ENCODE measurements at regions not wholly inside any gene's neighbourhood (a gene's known extent, or its start where the extent isn't known, plus 50 kb on each side); places are given as distances from the start of the nearest gene placed in this dataset.

DNA sequence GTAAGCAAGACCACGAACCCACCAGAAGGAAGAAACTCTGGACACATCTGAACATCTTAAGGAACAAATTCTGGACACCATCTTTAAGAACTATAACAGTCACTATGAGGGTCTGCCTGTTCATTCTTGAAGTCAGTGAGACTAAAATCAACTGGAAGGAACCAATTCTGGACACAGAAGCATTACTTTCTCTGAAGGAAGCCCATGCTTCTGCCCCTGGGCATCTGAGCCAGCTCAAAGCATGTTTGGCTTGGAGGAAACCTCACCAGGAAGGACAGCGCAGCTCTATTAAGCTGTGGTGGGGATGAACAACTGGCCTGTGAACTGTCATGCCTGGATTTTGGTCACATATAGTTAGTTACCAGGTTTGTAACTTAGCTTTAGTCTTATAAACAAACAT, 132.4 kb upstream of the GDF10 start:
- H3K9ac ChIP-seq (ENCODE audit: low read length) = no peak overlapping the region
- ATAC-seq (ENCODE audit: low read depth) (no peak), DNase-seq (no peak)
- no peaks in the 10 kb centered on the region for H3K79me2 ChIP-seq (ENCODE audit: control insufficient read depth, insufficient read depth, low read length)
- H3K27me3 ChIP-seq (replicated peaks in 1 of 4; ENCODE audit: control extremely low read depth in 1 of 4, control insufficient read depth in 3 of 4, insufficient read depth in 4 of 4, low read length in 3 of 4) = peaks cover 0 to 3% (median under 1%) of the 10 kb centered on the region in 4 experiments
- H3K4me1 Mint-ChIP-seq = peaks cover 13% of the 10 kb centered on the region
- H3K36me3 ChIP-seq (replicated peaks in 1 of 2; ENCODE audit: control extremely low read depth in 1 of 2, control insufficient read depth in 1 of 2, extremely low read depth in 1 of 2, insufficient read depth in 2 of 2, low read length in 1 of 2) = no peaks in the 10 kb centered on the region
- peaks cover 7 to 18% of the 10 kb centered on the region in 2 donors for H3K4me1 ChIP-seq (ENCODE audit: control insufficient read depth in 2 of 2, insufficient read depth in 2 of 2, low read length in 2 of 2)
- intact Hi-C loops (cut with micrococcal nuclease) = loop anchor here (5.0 kb wide), 1 partner anchor 95 kb away; no protein-coding TSS in a partner anchor
- H4K20me1 ChIP-seq (ENCODE audit: control insufficient read depth, insufficient read depth, low read length, poor library complexity, severe bottlenecking) = no peaks in the 10 kb centered on the region
- POLR2A ChIA-PET = no interaction called here
- no peak overlapping the region for H2AFZ ChIP-seq (ENCODE audit: insufficient read depth, low read depth, low read length, poor library complexity, severe bottlenecking)
- H3K27me3 Mint-ChIP-seq = peaks cover 11% of the 10 kb centered on the region
- no peak overlapping the region for H3K4me3 ChIP-seq (ENCODE audit: control extremely low read depth in 1 of 5, extremely low read depth in 1 of 5, insufficient read depth in 1 of 5, low read depth in 2 of 5, low read length in 4 of 5)
- peaks cover 0 to 9% (median 0%) of the 10 kb centered on the region in 3 donors for H3K9me3 ChIP-seq (ENCODE audit: control extremely low read depth in 1 of 3, control insufficient read depth in 2 of 3, insufficient read depth in 1 of 3, low read length in 2 of 3)
- CTCF ChIA-PET = no interaction called here
- H3K4me3 Mint-ChIP-seq = no peak overlapping the region
- no peaks in the 10 kb centered on the region for H3K9me3 Mint-ChIP-seq (ENCODE audit: insufficient read depth)
- no CpG with 5 or more reads among the region's 2 CpGs for WGBS (ENCODE audit: insufficient coverage)
- H3K27ac ChIP-seq (ENCODE audit: low read length in 2 of 2) = no peak overlapping the region
- peak overlapping the region; percentile 10 for H3K27ac Mint-ChIP-seq
- H3K4me2 ChIP-seq (replicated peaks; ENCODE audit: low read depth, low read length, poor library complexity, severe bottlenecking) = no peak overlapping the region
- no peak for TF ChIP-seq EZH2 (IDR thresholded peaks at IDR 0.05; ENCODE audit: borderline replicate concordance, insufficient read depth, low read depth, low read length, poor library complexity, severe bottlenecking)
- TF ChIP-seq CTCF (IDR thresholded peaks at IDR 0.05) = no peak

DNA sequence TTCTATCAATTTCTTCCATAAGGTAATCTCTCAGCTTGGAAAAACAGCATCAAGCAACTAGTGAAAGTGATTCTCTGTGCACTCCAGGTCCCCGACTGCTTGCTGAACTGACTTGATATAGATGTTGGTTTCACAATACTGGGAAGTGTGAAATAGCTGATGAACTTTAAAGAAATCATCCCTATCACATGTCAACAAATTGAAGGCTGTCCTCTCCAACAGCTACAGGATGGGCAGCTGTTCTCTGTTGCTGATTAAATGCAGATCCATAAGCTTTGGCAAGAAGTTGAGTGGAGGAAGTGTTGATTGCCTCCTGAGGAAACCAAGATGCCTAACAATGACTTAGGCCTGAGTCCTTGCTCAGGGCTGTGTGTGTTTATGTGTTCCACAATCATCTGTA, 130.4 kb upstream of the GDF10 start:
- no peak overlapping the region for H3K4me3 Mint-ChIP-seq
- CTCF ChIA-PET = no interaction called here
- Histone ChIP-seq H4K20me1 (ENCODE audit: control insufficient read depth, insufficient read depth, low read length, poor library complexity, severe bottlenecking) (no peaks in the 10 kb centered on the region), H3K4me3 (ENCODE audit: control extremely low read depth in 1 of 5, extremely low read depth in 1 of 5, insufficient read depth in 1 of 5, low read depth in 2 of 5, low read length in 4 of 5) (no peak overlapping the region), H3K9ac (ENCODE audit: low read length) (no peak overlapping the region), H3K4me1 (ENCODE audit: control insufficient read depth in 2 of 2, insufficient read depth in 2 of 2, low read length in 2 of 2) (peaks cover 7 to 18% of the 10 kb centered on the region in 2 donors), H3K9me3 (ENCODE audit: control extremely low read depth in 1 of 3, control insufficient read depth in 2 of 3, insufficient read depth in 1 of 3, low read length in 2 of 3) (peaks cover 0 to 9% (median 0%) of the 10 kb centered on the region in 3 donors), H3K27ac (ENCODE audit: low read length in 2 of 2) (no peak overlapping the region), H2AFZ (ENCODE audit: insufficient read depth, low read depth, low read length, poor library complexity, severe bottlenecking) (no peak overlapping the region), H3K36me3 (replicated peaks in 1 of 2; ENCODE audit: control extremely low read depth in 1 of 2, control insufficient read depth in 1 of 2, extremely low read depth in 1 of 2, insufficient read depth in 2 of 2, low read length in 1 of 2) (no peaks in the 10 kb centered on the region), H3K79me2 (ENCODE audit: control insufficient read depth, insufficient read depth, low read length) (no peaks in the 10 kb centered on the region), H3K27me3 (replicated peaks in 1 of 4; ENCODE audit: control extremely low read depth in 1 of 4, control insufficient read depth in 3 of 4, insufficient read depth in 4 of 4, low read length in 3 of 4) (no peaks in the 10 kb centered on the region), H3K4me2 (replicated peaks; ENCODE audit: low read depth, low read length, poor library complexity, severe bottlenecking) (no peak overlapping the region)
- POLR2A ChIA-PET = no interaction called here
- peaks cover 13% of the 10 kb centered on the region for H3K4me1 Mint-ChIP-seq
- DNase-seq (no peak), ATAC-seq (ENCODE audit: low read depth) (no peak)
- no peaks in the 10 kb centered on the region for H3K9me3 Mint-ChIP-seq (ENCODE audit: insufficient read depth)
- peaks cover 16% of the 10 kb centered on the region for H3K27me3 Mint-ChIP-seq
- no CpG with 5 or more reads among the region's 1 CpG for WGBS (ENCODE audit: insufficient coverage)
- no peak overlapping the region for H3K27ac Mint-ChIP-seq
- intact Hi-C loops (cut with micrococcal nuclease) = loop anchor here (5.0 kb wide), 1 partner anchor 93 kb away; no protein-coding TSS in a partner anchor
- TF ChIP-seq EZH2 (IDR thresholded peaks at IDR 0.05; ENCODE audit: borderline replicate concordance, insufficient read depth, low read depth, low read length, poor library complexity, severe bottlenecking) (no peak), CTCF (IDR thresholded peaks at IDR 0.05) (no peak)
